ENCODE measurements at regions not wholly inside any gene's neighbourhood (a gene's known extent, or its start where the extent isn't known, plus 50 kb on each side); places are given as distances from the start of the nearest gene placed in this dataset.
"Not testable (repeated sequence)": the region's sequence is repeated elsewhere in the genome, so short reads cannot be mapped to it uniquely, and the experiment has no call there.

- H3K27me3 ChIP-seq (ENCODE audit: control insufficient read depth in 1 of 2, insufficient read depth in 2 of 2, low read length in 2 of 2): no peaks in the 10 kb centered on the region
- ChIA-PET POLR2A (no interaction called here), CTCF (ENCODE audit: low intra/inter-chr PET ratio, low total read pairs) (no interaction called here)
- H4K20me1 ChIP-seq (ENCODE audit: insufficient read depth, low read length): no peaks in the 10 kb centered on the region
- DNase-seq (ENCODE audit: low spot score) (no peak), ATAC-seq (no peak), FAIRE-seq (no peak)
- H3K9me3 ChIP-seq (ENCODE audit: low read length): no peaks in the 10 kb centered on the region
- no peaks in the 10 kb centered on the region for H3K79me2 ChIP-seq (ENCODE audit: insufficient read depth, low read length)
- H3K4me2 ChIP-seq (ENCODE audit: low read depth, low read length): no peak overlapping the region
- no peak overlapping the region for H3K27ac ChIP-seq (ENCODE audit: extremely low read length, insufficient read depth, low read length)
- in situ Hi-C loops (cut with HindIII; ENCODE audit: extremely low pct_ligation_motif_present, low pct_unique_long_range_greater_than_20kb): no loop called here
- no peak overlapping the region for H3K4me3 ChIP-seq (replicated peaks in 1 of 3; ENCODE audit: insufficient read depth in 1 of 3, low read depth in 2 of 3, low read length in 3 of 3)
- no TSS peak for BruUV-seq (replicated peaks)
- H3K36me3 ChIP-seq (replicated peaks in 1 of 2; ENCODE audit: control insufficient read depth in 1 of 2, insufficient read depth in 2 of 2, low read length in 2 of 2): no peaks in the 10 kb centered on the region
- H3K9ac ChIP-seq (ENCODE audit: insufficient read depth, low read depth, low read length): no peak overlapping the region
- no peaks in the 10 kb centered on the region for H3K4me1 ChIP-seq (ENCODE audit: insufficient read depth, low read length)
- 20% methylated on average over 2 of the region's 2 CpGs for WGBS (ENCODE audit: low lambda C conversion rate)
- H2AFZ ChIP-seq (ENCODE audit: low read length): no peak overlapping the region
- intact Hi-C loops (cut with micrococcal nuclease; ENCODE audit: unreplicated experiment): no loop called here
- TF ChIP-seq GMEB2 (CRISPR knock-in tag; IDR thresholded peaks at IDR 0.05; ENCODE audit: low read depth): no peak
These were observed 550.3 kb downstream of the FAM181B start for GRCh38 chr11:82183346-82183745.

- WGBS (ENCODE audit: low lambda C conversion rate): 40% methylated on average over 2 of the region's 2 CpGs
- ATAC-seq; BruUV-seq (replicated peaks): not testable (repeated sequence)
These were observed 551.0 kb downstream of the FAM181B start for GRCh38 chr11:82182697-82183096.

GRCh38 chr11:82181796-82182195 is 551.9 kb downstream of the FAM181B start:
- H3K27me3 ChIP-seq (ENCODE audit: control insufficient read depth in 1 of 2, insufficient read depth in 2 of 2, low read length in 2 of 2); H2AFZ ChIP-seq (ENCODE audit: low read length); H3K9ac ChIP-seq (ENCODE audit: insufficient read depth, low read depth, low read length); H3K4me3 ChIP-seq (replicated peaks in 1 of 3; ENCODE audit: insufficient read depth in 1 of 3, low read depth in 2 of 3, low read length in 3 of 3); DNase-seq (ENCODE audit: low spot score); H3K27ac ChIP-seq (ENCODE audit: extremely low read length, insufficient read depth, low read length); H3K4me1 ChIP-seq (ENCODE audit: insufficient read depth, low read length); H3K4me2 ChIP-seq (ENCODE audit: low read depth, low read length); FAIRE-seq; ATAC-seq; H3K79me2 ChIP-seq (ENCODE audit: insufficient read depth, low read length); H3K9me3 ChIP-seq (ENCODE audit: low read length); CTCF ChIA-PET (ENCODE audit: low intra/inter-chr PET ratio, low total read pairs); intact Hi-C loops (cut with micrococcal nuclease; ENCODE audit: unreplicated experiment); H3K36me3 ChIP-seq (replicated peaks in 1 of 2; ENCODE audit: control insufficient read depth in 1 of 2, insufficient read depth in 2 of 2, low read length in 2 of 2); POLR2A ChIA-PET; BruUV-seq (replicated peaks); in situ Hi-C loops (cut with HindIII; ENCODE audit: extremely low pct_ligation_motif_present, low pct_unique_long_range_greater_than_20kb); H4K20me1 ChIP-seq (ENCODE audit: insufficient read depth, low read length): not testable (repeated sequence)
- WGBS (ENCODE audit: low lambda C conversion rate): 81% methylated on average over 19 of the region's 25 CpGs

More at GRCh38 chr11:82182697-82183096, 551.0 kb downstream of the FAM181B start:
- H3K27me3 ChIP-seq (ENCODE audit: control insufficient read depth in 1 of 2, insufficient read depth in 2 of 2, low read length in 2 of 2); H3K79me2 ChIP-seq (ENCODE audit: insufficient read depth, low read length); H3K4me3 ChIP-seq (replicated peaks in 1 of 3; ENCODE audit: insufficient read depth in 1 of 3, low read depth in 2 of 3, low read length in 3 of 3); FAIRE-seq; H4K20me1 ChIP-seq (ENCODE audit: insufficient read depth, low read length); H3K9ac ChIP-seq (ENCODE audit: insufficient read depth, low read depth, low read length); DNase-seq (ENCODE audit: low spot score); H3K36me3 ChIP-seq (replicated peaks in 1 of 2; ENCODE audit: control insufficient read depth in 1 of 2, insufficient read depth in 2 of 2, low read length in 2 of 2); intact Hi-C loops (cut with micrococcal nuclease; ENCODE audit: unreplicated experiment); H2AFZ ChIP-seq (ENCODE audit: low read length); H3K4me1 ChIP-seq (ENCODE audit: insufficient read depth, low read length); CTCF ChIA-PET (ENCODE audit: low intra/inter-chr PET ratio, low total read pairs); H3K27ac ChIP-seq (ENCODE audit: extremely low read length, insufficient read depth, low read length); in situ Hi-C loops (cut with HindIII; ENCODE audit: extremely low pct_ligation_motif_present, low pct_unique_long_range_greater_than_20kb); H3K9me3 ChIP-seq (ENCODE audit: low read length); POLR2A ChIA-PET; H3K4me2 ChIP-seq (ENCODE audit: low read depth, low read length): not testable (repeated sequence)
